ENCODE measurements at regions not wholly inside any gene's neighbourhood (a gene's known extent, or its start where the extent isn't known, plus 50 kb on each side); places are given as distances from the start of the nearest gene placed in this dataset.

DNA sequence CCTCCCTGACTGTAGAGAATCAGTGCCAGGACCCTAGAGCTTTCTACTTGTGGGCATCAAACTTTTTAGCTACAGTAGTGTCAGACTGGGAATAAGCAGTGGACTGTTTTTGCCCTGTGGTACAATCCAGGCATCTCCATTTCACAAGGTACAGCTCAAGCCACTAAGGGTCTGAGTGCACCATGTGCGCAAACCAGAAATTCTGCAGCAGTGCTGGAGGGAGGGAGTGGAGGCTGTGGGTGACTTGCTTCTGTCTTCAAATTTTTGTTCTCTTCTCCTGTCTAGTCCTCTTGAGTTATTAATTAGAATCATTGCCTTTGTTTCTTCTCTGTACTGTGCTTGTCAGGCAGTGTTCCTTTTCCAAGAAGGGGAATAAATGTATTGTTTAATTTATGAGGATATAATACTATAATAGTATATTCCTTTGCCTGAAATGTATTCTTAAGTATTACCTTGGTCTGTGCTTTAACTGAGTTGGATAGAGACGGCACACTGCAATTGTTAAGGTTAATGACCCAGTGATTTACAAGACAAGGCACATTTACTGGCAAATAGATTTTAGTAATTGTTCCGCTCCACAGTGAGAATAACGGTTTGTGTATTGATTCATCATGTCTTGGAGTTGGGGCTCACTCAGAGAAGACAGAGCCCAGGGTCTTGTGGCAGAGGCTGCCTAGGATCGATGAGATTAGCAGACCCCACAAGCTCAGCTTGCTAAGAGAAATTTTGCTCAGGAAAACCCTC, 390.6 kb upstream of the CFAP20DC start:
- TF ChIP-seq, protein P1, sequence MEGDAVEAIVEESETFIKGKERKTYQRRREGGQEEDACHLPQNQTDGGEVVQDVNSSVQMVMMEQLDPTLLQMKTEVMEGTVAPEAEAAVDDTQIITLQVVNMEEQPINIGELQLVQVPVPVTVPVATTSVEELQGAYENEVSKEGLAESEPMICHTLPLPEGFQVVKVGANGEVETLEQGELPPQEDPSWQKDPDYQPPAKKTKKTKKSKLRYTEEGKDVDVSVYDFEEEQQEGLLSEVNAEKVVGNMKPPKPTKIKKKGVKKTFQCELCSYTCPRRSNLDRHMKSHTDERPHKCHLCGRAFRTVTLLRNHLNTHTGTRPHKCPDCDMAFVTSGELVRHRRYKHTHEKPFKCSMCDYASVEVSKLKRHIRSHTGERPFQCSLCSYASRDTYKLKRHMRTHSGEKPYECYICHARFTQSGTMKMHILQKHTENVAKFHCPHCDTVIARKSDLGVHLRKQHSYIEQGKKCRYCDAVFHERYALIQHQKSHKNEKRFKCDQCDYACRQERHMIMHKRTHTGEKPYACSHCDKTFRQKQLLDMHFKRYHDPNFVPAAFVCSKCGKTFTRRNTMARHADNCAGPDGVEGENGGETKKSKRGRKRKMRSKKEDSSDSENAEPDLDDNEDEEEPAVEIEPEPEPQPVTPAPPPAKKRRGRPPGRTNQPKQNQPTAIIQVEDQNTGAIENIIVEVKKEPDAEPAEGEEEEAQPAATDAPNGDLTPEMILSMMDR (conservative IDR thresholded peaks at IDR 0.05): no peak
- TF ChIP-seq EZH2 (IDR thresholded peaks at IDR 0.05; ENCODE audit: low read depth): no peak

Data from PC-9 (cell line).